ENCODE measurements at regions not wholly inside any gene's neighbourhood (a gene's known extent, or its start where the extent isn't known, plus 50 kb on each side); places are given as distances from the start of the nearest gene placed in this dataset.

DNA sequence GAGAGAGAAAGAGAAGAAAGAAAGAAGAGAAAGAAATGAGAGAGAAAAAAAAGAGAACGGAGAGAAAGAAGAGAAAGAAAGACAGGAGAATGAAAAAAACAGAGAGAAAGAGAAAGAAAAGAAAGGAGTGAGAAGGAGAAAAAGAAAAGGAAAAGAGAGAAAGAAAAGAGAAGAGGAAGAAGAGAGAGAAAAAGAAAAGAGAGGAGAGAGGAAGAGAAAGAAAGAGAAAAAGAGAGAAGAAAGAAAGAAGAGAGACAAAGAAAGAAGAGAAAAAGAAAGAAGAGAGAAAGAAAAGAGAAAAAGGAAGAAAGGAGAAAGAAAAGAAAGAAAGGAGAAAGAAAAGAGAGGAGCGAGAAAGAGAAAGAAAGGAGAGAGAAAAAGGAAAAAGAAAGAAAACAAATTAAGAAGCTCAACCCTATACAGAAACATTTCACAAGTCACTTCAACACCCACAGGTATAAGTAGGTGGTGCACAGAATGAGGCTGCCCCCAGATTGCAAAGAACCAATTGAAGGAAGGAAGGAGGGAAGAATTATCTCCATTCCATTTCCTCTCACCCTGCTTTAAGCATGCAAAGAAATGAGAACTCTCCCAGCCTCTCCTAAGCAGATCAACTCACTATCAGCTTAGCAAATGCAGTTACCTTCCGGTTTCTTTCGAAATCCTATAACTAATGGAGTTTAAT, 98.8 kb upstream of the CACNA1A start:
- DNase-seq, result no peak

DNA sequence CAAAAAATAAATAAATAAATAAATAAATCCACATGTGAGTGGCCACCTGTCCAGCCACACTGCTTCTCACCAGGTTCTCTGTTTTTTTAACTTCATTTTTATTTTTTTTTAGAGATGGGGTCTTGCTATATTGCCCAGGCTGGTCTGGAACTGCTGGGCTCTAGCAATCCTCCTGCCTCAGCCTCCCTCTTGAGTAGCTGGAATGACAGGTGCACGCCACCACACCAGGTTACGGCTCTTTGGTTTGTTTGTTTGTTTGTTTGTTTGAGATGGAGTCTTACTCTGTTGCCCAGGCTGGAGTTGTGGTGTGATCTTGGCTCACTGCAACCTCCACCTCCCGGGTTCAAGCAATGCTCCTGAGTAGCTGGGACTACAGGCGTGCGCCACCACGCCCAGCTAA, 94.5 kb upstream of the CACNA1A start:
- DNase-seq, result no peak

DNA sequence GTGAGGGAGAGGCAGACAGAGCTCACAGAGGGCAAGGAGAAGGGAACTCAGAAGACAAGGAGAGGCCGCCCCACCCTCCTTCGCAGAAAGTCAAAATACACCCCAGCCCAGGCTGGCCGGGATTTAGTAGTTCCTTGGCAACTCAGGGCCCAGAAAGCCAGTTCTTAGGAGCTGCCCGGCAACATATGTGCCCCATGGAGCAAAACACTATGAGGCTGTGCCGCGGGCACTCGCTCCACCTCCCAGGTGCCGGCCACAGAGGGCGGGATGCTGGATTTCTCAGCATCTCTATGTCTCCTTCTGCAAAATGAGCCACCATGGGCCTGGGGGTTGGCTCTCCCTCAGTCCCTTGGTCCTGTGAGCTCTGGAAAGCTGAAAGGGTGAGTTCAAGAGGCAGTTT, 93.8 kb upstream of the CACNA1A start:
- DNase-seq, result no peak

DNA sequence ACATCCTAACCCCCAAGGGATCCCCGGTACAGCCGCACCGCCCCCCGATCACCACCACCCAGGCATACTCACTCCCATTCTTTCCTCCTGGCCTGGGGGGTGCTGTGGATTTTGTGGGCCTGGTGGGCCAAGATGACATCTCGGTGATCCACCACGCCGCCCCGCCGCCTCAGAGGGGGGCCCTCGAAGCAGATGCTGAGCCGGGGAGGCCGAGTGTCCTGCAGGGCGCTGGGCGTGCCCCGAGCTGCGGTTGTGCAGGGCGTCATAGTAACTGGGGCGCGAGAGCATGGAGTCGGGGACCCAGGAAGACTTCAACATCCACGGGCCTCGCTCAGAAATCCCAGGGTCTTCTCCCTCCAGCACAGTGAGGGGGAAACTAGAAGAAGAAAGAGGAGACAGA, 93.4 kb upstream of the CACNA1A start:
- DNase-seq, result no peak

DNA sequence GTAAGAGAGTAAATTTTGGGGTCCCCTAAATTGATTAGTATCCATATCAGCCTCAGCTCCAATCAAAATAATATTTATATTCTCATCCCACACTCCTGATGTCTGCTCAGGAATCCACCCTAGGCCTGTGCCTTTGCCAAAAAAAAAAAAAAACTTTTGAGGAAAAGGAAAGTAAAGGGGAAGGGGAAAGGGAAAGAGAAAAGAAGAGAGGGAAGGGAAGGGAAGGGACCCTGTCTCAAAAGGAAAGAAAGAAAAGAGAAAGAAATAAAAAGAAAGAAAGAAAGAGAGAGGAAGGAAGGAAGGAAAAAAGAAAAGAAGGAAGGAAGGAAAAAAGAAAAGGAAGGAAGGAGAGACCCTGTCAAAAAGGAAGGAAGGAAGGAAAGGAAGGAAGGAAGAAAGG, 91.8 kb upstream of the CACNA1A start:
- no peak for DNase-seq

DNA sequence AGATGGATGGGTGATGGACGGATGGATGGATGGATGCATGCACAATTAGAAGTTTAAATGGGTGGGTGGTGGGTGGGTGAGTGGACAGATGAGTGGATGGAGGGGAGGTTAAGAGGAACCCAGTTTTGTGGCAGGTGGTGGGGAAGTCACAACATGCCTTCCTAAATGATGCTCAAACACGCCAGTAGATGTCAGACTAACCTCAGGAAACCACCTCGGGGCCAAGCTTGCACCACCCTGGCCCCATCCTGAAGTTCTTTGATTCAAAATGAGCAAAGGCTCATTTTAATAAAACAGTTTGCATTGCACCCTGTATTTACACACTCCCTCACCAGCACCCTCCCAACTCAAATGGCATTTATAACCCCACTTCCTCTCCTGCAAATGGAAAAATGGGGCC, 91.4 kb upstream of the CACNA1A start:
- DNase-seq, result peak; percentile 41

DNA sequence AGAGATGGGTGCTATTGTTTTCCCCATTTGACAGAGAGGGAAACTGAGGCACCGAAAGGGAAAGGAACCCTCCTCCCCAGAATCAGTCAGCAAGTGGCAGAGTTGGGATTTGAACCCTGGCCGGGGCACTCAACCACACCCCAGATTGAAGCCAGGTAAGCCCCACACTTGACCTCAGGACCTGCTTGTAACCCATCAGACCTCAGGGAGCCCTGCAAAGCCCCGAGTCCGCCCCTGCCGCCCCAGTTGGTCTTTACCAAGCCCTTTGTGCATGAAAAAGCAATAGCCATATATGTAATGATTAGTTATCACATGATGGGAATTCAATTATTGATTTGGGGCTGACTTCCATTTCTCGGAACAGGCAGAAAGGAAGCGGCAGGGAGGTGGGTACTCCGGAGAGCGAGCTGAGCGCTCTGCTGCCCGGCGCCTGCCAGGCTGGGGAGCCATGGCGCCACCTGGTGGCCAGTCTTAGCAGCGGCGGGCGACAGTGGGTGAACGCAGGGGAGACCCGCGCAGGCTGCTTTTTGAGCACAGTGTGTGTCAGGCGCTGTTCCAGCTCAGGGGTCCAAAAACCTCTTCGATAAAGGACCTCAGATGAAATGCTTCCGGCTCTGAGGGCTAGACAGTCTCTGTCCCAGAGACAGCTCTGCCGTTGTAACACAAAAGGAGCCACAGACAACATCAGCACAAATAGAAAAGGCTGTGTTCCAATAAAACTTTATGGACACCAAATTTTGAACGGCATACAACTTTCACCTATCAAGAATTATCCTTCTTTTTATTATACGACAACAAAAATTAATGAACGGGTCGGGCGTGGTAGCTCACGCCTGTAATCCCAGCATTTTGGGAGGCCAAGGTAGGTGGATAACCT, 82.9 kb upstream of the CACNA1A start:
- DNase-seq, result peak; percentile 66

DNA sequence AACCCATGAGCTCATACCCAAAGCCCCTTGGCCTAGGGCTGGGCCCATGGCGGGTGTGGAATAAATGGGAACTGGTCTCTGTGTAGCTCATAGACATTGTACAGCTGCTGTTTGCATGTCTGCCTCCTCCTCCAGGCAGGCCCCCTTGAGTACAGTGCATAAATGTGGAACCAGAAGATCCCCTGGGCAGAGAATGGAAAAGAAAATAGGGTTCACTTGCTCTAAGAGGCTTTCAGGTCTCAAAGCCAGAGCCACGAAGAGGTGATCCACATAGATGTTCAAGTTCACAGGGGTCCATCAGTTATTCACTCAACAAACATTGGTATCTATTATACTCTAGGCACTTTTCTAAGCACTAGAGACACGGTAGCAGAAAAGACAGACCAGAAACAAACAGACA, 79.2 kb upstream of the CACNA1A start:
- DNase-seq, result no peak

DNA sequence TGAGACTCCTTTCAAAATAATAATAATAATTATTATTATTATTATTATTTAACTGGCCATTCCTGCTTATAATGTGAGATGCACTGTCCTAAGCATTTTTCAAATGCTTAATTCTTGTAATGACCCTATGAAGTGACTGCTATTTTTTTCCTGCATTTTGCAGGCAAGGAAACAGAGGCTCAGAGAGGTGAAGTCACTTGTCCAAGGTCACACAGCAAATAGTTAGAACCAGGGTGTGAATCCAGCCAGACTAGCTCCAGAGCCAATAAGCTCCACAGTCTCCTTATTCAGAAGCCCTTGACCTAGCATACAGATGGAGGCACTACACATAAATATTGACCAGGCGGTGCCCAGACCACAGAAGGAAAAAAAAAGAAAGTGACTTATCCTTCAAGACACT, 77.5 kb upstream of the CACNA1A start:
- no peak for DNase-seq

DNA sequence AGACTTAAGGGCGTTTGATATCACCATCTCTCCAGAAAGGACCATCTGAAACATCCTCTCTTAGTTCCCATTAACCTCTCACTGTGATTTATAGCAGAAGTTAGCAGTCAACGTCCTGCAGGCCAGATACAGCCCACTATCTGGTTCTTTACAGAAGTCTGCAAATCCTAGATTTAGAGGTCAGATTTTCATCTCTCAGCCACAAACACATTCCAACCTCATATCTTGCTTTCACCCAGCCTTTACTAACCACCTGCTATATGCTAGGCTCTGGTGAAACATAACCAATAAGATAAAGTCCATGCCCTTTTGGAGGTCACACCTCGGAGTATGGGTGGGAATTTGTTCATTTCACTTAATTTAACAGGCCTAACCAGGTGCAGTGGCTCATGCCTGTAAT, 76.8 kb upstream of the CACNA1A start:
- no peak for DNase-seq

DNA sequence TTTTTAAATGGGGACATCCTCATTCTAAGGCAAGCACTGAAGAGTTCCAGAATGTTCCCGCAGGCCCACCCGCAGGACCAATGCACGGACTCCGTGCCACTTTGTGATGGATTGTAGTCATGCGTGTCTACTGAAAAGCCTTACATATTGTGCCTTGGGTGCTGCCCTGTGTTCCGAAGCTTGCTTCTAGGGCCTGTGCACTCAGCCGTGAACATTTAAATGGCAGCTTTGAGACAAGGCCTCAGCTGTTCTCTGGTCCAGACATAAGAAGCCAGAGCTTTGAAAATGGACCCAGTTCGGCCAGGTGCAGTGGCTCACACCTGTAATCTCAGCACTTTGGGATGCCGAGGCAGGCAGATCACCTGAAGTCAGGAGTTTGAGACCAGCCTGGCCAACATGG, 75.3 kb upstream of the CACNA1A start:
- DNase-seq, result no peak

DNA sequence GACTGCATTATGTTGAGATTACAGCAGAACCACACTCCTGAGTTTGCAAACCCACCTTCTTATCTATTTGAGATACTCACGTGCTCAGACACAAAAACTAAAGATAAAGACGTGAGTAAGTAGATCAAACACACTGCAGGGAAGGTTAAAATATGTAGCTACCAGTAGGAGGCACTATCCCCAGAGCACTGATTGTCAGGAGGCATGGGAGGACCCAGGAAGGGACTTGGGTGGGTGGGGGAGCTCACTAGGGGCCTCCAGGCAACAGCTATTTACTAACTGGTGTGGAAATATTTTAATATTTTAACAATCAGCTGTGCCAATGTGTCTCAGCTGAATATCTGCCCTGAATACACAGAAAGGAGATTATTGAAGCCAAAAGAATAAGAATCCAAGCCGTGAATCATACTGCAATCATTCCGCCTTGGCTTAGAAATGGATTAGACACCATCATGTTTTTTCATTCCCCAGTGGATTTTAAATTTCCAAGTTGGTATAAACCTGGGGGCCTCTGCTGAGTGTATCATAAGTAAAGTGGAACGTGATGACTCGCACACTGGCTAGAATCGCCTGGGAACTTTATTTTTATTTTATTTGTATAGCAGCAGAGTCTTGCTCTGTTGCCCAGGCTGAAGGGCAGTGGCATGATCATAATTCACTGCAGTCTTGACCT, 73.2 kb upstream of the CACNA1A start:
- DNase-seq, result no peak

DNA sequence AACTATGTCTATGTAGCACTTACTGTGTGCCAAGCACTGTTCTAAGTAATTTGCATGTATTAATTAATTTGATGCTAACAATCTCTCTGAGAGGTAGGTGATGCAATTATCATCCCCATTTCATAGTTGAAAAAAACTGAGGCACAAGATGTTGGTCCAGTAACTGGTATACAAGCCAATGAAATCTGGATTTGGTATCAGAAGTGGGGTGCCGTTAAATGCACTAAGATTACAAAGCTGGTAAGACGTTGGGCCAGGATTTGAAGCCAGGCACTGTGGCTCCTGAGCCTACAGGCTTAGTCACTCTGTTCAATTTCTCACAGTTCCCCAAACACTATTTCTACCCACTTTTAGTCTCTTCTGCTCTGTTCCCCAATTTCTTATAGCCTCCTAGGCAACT, 70.4 kb upstream of the CACNA1A start:
- DNase-seq, result no peak

DNA sequence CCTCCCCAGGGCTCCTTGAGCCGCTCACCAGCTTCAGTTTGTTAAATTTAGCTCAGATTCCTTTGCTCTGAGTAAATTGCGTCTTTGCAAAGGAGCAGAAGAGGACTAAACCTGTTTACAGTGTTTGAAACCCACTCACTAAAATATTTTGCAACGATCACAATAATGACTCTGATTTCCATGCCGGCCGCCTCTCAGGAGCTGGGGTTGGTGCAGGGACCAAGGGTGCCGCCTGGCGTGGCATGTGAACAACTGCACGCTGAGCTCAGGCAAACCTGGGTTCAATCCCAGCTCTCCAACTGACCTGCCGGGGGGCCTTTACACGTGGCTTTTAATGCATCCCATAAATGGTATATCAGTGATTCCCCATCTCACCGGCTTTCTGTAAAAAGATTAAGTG, 68.7 kb upstream of the CACNA1A start:
- no peak for DNase-seq

DNA sequence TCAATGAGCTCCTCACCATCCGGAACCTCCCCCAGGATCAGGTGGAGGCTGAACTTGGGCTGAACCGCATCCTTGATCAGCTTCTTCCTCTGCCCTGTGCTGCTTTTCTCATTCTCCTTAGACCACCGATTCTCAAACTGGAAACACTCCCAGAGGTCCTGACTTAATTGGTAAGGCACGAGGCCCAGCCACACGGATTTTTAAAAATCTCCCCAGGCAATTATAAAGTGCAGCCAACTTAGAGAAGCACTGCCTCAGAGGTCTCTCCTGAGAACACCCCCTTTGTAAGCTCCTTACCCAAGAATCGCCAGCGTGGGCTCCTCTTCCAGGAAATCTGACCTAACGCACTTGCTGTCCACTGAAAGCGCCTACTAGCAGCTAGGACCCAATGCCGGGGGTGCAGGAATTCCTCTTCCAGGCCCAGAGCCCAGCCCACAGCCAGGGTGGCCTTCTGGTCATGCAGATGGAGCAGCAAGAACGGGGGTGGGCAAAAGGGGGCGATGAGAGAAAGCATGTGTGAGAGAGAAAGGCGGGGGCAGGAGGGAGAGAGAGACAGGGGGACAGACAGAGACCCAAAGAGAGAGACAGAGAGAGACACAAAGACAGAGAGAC, 66.9 kb upstream of the CACNA1A start:
- no peak for DNase-seq

DNA sequence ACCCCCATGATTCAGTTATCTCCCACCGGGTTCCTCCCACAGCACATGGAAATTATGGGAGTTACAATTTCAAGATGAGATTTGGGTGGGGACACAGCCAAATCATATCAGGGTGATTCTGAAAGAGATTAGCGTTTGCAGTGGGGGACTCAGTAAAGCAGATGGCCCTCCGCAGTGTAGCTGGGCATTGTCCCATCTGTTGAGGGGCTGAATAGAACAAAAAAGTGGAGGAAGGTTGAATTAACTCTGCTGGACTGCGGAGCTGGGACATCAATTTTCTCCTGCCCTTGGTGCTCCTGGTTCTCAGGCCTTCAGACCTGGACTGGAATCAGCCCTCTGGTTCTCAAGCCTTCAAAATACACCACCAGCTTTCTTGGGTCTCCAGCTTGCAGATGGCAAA, 55.2 kb upstream of the CACNA1A start:
- no peak for DNase-seq

DNA sequence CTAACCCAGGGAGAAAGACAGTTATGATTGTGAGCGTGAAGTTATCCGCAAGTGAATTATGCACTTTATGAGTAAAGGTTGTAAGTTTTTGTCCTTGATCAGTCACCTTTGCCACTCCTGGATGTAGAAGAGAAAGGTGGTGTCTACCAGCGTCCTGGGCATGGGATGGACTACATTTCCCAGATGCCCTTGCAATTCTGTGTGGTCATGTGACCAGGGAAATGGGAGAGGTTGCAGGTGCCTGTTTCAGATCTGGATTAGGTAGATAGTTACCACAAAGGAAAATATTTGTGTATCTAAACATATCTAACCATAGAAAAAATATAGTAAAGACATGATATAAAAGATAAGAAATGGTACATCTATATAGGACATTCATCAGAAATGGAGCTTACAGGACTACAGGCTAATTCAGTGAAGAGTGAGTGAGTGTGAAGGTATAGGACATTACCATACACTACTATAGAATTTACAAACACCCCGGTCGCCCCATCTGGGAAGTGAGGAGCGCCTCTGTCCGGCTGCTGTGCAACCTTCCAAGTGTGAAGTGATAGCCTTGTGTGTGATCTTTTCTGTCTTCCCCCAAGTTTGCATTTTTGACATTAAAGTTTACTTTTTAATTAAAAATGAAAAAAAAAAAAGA, 51.6 kb upstream of the CACNA1A start:
- no peak for DNase-seq

DNA sequence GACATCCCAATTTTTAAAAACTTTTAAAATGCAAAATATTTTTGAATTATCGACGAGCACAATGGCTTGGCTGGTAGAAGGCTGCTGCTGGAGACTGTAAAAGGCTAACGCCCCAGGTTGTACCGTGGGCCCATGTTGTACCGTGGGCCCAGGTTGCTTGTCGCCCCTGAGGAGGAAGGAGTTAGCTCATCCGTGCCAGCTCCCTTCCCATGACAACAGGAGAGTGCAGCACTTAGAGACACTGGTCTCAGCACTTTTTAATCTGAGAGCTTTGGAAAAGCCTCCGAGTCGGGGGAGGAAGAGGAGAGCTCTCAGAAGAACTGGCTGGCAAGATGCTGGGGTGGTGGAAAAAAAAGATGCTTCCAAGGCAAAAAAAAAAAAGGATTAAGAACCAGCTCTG, 50.3 kb upstream of the CACNA1A start:
- no peak for DNase-seq
